Endodermal cell (in vitro differentiated cells): ENCODE measurements at regions not wholly inside any gene's neighbourhood (a gene's known extent, or its start where the extent isn't known, plus 50 kb on each side); places are given as distances from the start of the nearest gene placed in this dataset.

Source experiments
- DNase-seq: peaks from one replicate; pipeline ENCODE4 v3.0.0-alpha.2; 2017
- H3K27ac ChIP-seq: 2 replicates; pipeline ENCODE4 v1.5.1; 2013; ENCODE audit warnings: mild to moderate bottlenecking, low read depth, low read length, moderate library complexity
- H3K27me3 ChIP-seq: 2 replicates; pipeline ENCODE4 v1.6.1; 2013; ENCODE audit warnings: mild to moderate bottlenecking, low read length, moderate library complexity; ENCODE audit not compliant: insufficient read depth, control insufficient read depth, poor library complexity, severe bottlenecking
- H3K36me3 ChIP-seq: 2 replicates; pipeline ENCODE4 v1.7.0; 2013; ENCODE audit warnings: mild to moderate bottlenecking, low read length, moderate library complexity; ENCODE audit not compliant: control insufficient read depth, insufficient read depth
- H3K4me1 ChIP-seq: one replicate; pipeline ENCODE4 v1.7.0; 2013; ENCODE audit warnings: low read length; ENCODE audit not compliant: control insufficient read depth, insufficient read depth
- H3K4me3 ChIP-seq: 2 replicates; pipeline ENCODE4 v1.5.1; 2013; ENCODE audit warnings: mild to moderate bottlenecking, low read length, moderate library complexity
- H3K9ac ChIP-seq: 2 replicates; pipeline ENCODE4 v1.6.1; 2013; ENCODE audit warnings: mild to moderate bottlenecking, low read length, moderate library complexity; ENCODE audit not compliant: poor library complexity, severe bottlenecking; ENCODE audit errors: extremely low read depth
- H3K9me3 ChIP-seq: 2 replicates; pipeline ENCODE4 v1.6.1; 2013; ENCODE audit warnings: mild to moderate bottlenecking, low read length, moderate library complexity; ENCODE audit not compliant: control insufficient read depth
- H3K27ac Mint-ChIP-seq: 2 replicates; pipeline ENCODE4 v1.8.0; 2020; ENCODE audit warnings: mixed read lengths
- H3K27me3 Mint-ChIP-seq: 2 replicates; pipeline ENCODE4 v1.8.0; 2021; ENCODE audit warnings: mild to moderate bottlenecking, mixed read lengths; ENCODE audit not compliant: insufficient read depth
- H3K36me3 Mint-ChIP-seq: 2 replicates; pipeline ENCODE4 v1.8.0; 2020; ENCODE audit warnings: low read depth, mixed read lengths
- H3K4me1 Mint-ChIP-seq: 2 replicates; pipeline ENCODE4 v1.8.0; 2020; ENCODE audit warnings: mixed read lengths
- H3K4me3 Mint-ChIP-seq: 2 replicates; pipeline ENCODE4 v1.8.0; 2020; ENCODE audit warnings: mild to moderate bottlenecking, moderate library complexity, mixed read lengths
- H3K9me3 Mint-ChIP-seq: 2 replicates; pipeline ENCODE4 v1.8.0; 2020; ENCODE audit warnings: mild to moderate bottlenecking, mixed read lengths
- WGBS, 2 experiments: methylation state at CpG; one replicate each; pipeline versions ENCODE4 v1.1.5 to v1.1.7; 2013; ENCODE audit warnings: missing lambda C conversion rate in 2 of 2, mixed read lengths in 1 of 2; ENCODE audit not compliant: insufficient coverage in 1 of 2, insufficient read length in 1 of 2; 5-methylcytosine and 5-hydroxymethylcytosine counted together
- TF ChIP-seq, protein P1 (sequence below): fragments of 200-600 bp; sonication (generic); conservative IDR thresholded peaks from 2 replicates; pipeline ENCODE4 v1.5.0; 2021; ENCODE audit warnings: antibody characterized with exemption, mild to moderate bottlenecking

- Mint-ChIP-seq H3K27me3 (peaks cover 34% of the 10 kb centered on the region), H3K4me3 (peak overlapping the region; percentile 76), H3K36me3 (no peaks in the 10 kb centered on the region), H3K27ac (no peak overlapping the region), H3K9me3 (no peaks in the 10 kb centered on the region), H3K4me1 (peaks cover 32% of the 10 kb centered on the region)
- Histone ChIP-seq H3K27me3 (peaks cover 5% of the 10 kb centered on the region), H3K9ac (no peak overlapping the region), H3K27ac (no peak overlapping the region), H3K4me3 (no peak overlapping the region), H3K36me3 (no peaks in the 10 kb centered on the region), H3K4me1 (peaks cover 4% of the 10 kb centered on the region), H3K9me3 (no peaks in the 10 kb centered on the region)
- TF ChIP-seq, protein P1, sequence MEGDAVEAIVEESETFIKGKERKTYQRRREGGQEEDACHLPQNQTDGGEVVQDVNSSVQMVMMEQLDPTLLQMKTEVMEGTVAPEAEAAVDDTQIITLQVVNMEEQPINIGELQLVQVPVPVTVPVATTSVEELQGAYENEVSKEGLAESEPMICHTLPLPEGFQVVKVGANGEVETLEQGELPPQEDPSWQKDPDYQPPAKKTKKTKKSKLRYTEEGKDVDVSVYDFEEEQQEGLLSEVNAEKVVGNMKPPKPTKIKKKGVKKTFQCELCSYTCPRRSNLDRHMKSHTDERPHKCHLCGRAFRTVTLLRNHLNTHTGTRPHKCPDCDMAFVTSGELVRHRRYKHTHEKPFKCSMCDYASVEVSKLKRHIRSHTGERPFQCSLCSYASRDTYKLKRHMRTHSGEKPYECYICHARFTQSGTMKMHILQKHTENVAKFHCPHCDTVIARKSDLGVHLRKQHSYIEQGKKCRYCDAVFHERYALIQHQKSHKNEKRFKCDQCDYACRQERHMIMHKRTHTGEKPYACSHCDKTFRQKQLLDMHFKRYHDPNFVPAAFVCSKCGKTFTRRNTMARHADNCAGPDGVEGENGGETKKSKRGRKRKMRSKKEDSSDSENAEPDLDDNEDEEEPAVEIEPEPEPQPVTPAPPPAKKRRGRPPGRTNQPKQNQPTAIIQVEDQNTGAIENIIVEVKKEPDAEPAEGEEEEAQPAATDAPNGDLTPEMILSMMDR = no peak
- WGBS, 2 experiments = 70 to 73% methylated on average over 2 to 5 of the region's 5 CpGs
- no peak for DNase-seq
These were observed 112.2 kb upstream of the MYL2 start for GRCh38 chr12:111032591-111032919.

- H3K27ac ChIP-seq = no peak overlapping the region
- H3K27ac Mint-ChIP-seq = no peak overlapping the region
- H3K27me3 ChIP-seq = peaks cover 5% of the 10 kb centered on the region
- no peak overlapping the region for H3K9ac ChIP-seq
- no peak overlapping the region for H3K4me3 ChIP-seq
- DNase-seq = no peak
- peak overlapping the region; percentile 76 for H3K4me3 Mint-ChIP-seq
- peaks cover 2% of the 10 kb centered on the region for H3K9me3 Mint-ChIP-seq
- no peaks in the 10 kb centered on the region for H3K36me3 Mint-ChIP-seq
- peaks cover 27% of the 10 kb centered on the region for H3K4me1 Mint-ChIP-seq
- H3K36me3 ChIP-seq = no peaks in the 10 kb centered on the region
- TF ChIP-seq, protein P1 = no peak
- H3K27me3 Mint-ChIP-seq = peaks cover 34% of the 10 kb centered on the region
- no peaks in the 10 kb centered on the region for H3K9me3 ChIP-seq
- H3K4me1 ChIP-seq = peaks cover 4% of the 10 kb centered on the region
- 89% methylated on average over 8 of the region's 8 CpGs for WGBS, 2 experiments
These were observed 111.7 kb upstream of the MYL2 start for GRCh38 chr12:111031916-111032590.

GRCh38 chr12:111030800-111031199 is 110.4 kb upstream of the MYL2 start:
- no peak for DNase-seq
- H3K36me3 Mint-ChIP-seq = no peaks in the 10 kb centered on the region
- H3K27ac Mint-ChIP-seq = no peak overlapping the region
- Histone ChIP-seq H3K9ac (no peak overlapping the region), H3K27me3 (peaks cover 2% of the 10 kb centered on the region), H3K9me3 (no peaks in the 10 kb centered on the region), H3K4me3 (no peak overlapping the region), H3K27ac (no peak overlapping the region), H3K36me3 (no peaks in the 10 kb centered on the region), H3K4me1 (peaks cover 4% of the 10 kb centered on the region)
- peaks cover 36% of the 10 kb centered on the region for H3K27me3 Mint-ChIP-seq
- H3K4me1 Mint-ChIP-seq = peaks cover 17% of the 10 kb centered on the region
- no peak overlapping the region for H3K4me3 Mint-ChIP-seq
- H3K9me3 Mint-ChIP-seq = peaks cover 2% of the 10 kb centered on the region
- WGBS, 2 experiments = 73 to 77% methylated on average over 5 of the region's 5 CpGs
- TF ChIP-seq, protein P1 = no peak
